RPMI8226 (cell line): ENCODE measurements at regions not wholly inside any gene's neighbourhood (a gene's known extent, or its start where the extent isn't known, plus 50 kb on each side); places are given as distances from the start of the nearest gene placed in this dataset.
A peak's percentile ranks its signal among the peaks of the same experiment; 100 is the strongest.

Source experiments
- DNase-seq: peaks from one replicate; pipeline ENCODE4 v3.0.0-alpha.2; 2015

GRCh38 chr4:121517241-121517640 is 136.4 kb upstream of the QRFPR start:
- no peak for DNase-seq

- no peak for DNase-seq
These were observed 133.6 kb upstream of the QRFPR start for GRCh38 chr4:121514443-121514842.

- no peak for DNase-seq
These were observed 129.6 kb upstream of the QRFPR start for GRCh38 chr4:121510341-121510874.

- DNase-seq, result no peak
These were observed 104.5 kb upstream of the QRFPR start for GRCh38 chr4:121485190-121485804.

- peak; percentile 4 for DNase-seq
These were observed 103.8 kb upstream of the QRFPR start for GRCh38 chr4:121484633-121485032.

GRCh38 chr4:121479808-121480207 is 99.0 kb upstream of the QRFPR start:
- no peak for DNase-seq

- DNase-seq, result no peak
These were observed 96.7 kb upstream of the QRFPR start for GRCh38 chr4:121477480-121477879.

- no peak for DNase-seq
These were observed 96.3 kb upstream of the QRFPR start for GRCh38 chr4:121477079-121477478.

- no peak for DNase-seq
These were observed 92.3 kb upstream of the QRFPR start for GRCh38 chr4:121472937-121473721.

GRCh38 chr4:121464854-121465253 is 84.0 kb upstream of the QRFPR start:
- no peak for DNase-seq

GRCh38 chr4:121462660-121463261 is 81.9 kb upstream of the QRFPR start:
- peak; percentile 63 for DNase-seq

- no peak for DNase-seq
These were observed 78.2 kb upstream of the QRFPR start for GRCh38 chr4:121459026-121459425.

GRCh38 chr4:121457278-121457875 is 76.6 kb upstream of the QRFPR start:
- no peak for DNase-seq

- no peak for DNase-seq
These were observed 74.5 kb upstream of the QRFPR start for GRCh38 chr4:121455285-121455684.

GRCh38 chr4:121454251-121454979 is 73.6 kb upstream of the QRFPR start:
- DNase-seq, result no peak

GRCh38 chr4:121451310-121451709 is 70.5 kb upstream of the QRFPR start:
- DNase-seq, result no peak

- DNase-seq, result no peak
These were observed 68.6 kb upstream of the QRFPR start for GRCh38 chr4:121449416-121449815.

GRCh38 chr4:121448231-121448630 is 67.4 kb upstream of the QRFPR start:
- DNase-seq, result no peak

GRCh38 chr4:121439669-121440068 is 58.9 kb upstream of the QRFPR start:
- DNase-seq, result no peak
